ENCODE measurements at regions not wholly inside any gene's neighbourhood (a gene's known extent, or its start where the extent isn't known, plus 50 kb on each side); places are given as distances from the start of the nearest gene placed in this dataset.

DNA sequence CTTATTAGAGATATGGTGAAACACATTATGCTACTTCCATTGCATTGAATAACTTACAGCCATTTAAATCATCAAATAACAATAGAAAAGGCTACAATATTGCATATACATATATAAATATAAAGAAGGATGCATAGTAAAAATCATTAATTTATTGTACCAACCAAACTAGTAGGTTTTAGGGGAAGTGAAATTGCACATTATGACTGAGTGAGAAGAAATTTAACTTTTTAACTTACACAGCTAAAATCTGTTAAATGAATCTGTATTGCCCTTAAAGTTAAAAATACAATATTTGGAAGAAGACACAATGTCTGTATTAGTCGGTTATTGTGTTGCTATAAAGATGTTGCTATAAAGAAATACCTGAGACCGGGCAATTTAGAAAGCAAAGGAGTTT, 2073.7 kb upstream of the ACO1 start:
- Histone ChIP-seq H2BK120ac (ENCODE audit: low read depth, low read length) (no peak overlapping the region), H3K4me3 (ENCODE audit: insufficient read depth, low read depth, low read length) (no peak overlapping the region), H3K9me3 (ENCODE audit: control insufficient read depth, insufficient read depth, low read length) (peaks cover 3% of the 10 kb centered on the region), H4K8ac (ENCODE audit: low read depth in 2 of 2, low read length in 2 of 2) (no peak overlapping the region), H3K4me1 (ENCODE audit: control insufficient read depth, insufficient read depth, low read length) (no peaks in the 10 kb centered on the region), H2BK5ac (ENCODE audit: low read depth, low read length, poor library complexity, severe bottlenecking) (no peak overlapping the region), H3K9me1 (ENCODE audit: insufficient read depth, low read length) (no peaks in the 10 kb centered on the region), H3K14ac (replicated peaks; ENCODE audit: low read depth, low read length) (no peak overlapping the region), H4K91ac (ENCODE audit: insufficient read depth, low read depth, low read length) (no peak overlapping the region), H3K79me1 (ENCODE audit: low read depth in 1 of 2, low read length in 2 of 2) (no peaks in the 10 kb centered on the region), H2AFZ (replicated peaks; ENCODE audit: low read length, poor library complexity) (no peak overlapping the region), H3K4ac (ENCODE audit: low read depth, low read length) (no peak overlapping the region), H2AK9ac (replicated peaks; ENCODE audit: low read depth, low read length, poor library complexity) (no peak overlapping the region), H3K4me2 (ENCODE audit: low read depth, low read length) (no peak overlapping the region), H4K20me1 (ENCODE audit: insufficient read depth, low read length) (no peaks in the 10 kb centered on the region), H3K27me3 (ENCODE audit: control insufficient read depth, insufficient read depth, low read length) (no peaks in the 10 kb centered on the region), H2AK5ac (ENCODE audit: low read depth, low read length) (no peak overlapping the region), H4K5ac (ENCODE audit: low read depth, low read length) (no peak overlapping the region), H2BK20ac (ENCODE audit: low read depth, low read length) (no peak overlapping the region), H3K9ac (ENCODE audit: low read depth, low read length) (no peak overlapping the region), H3K56ac (ENCODE audit: extremely low read depth, insufficient read depth, low read length) (no peak overlapping the region), H2BK15ac (ENCODE audit: low read depth, low read length) (no peak overlapping the region), H3K36me3 (ENCODE audit: control insufficient read depth, insufficient read depth, low read length) (no peaks in the 10 kb centered on the region), H3K18ac (ENCODE audit: low read depth, low read length) (no peak overlapping the region), H3K27ac (ENCODE audit: insufficient read depth, low read length) (no peak overlapping the region), H3K23ac (ENCODE audit: low read depth, low read length) (no peak overlapping the region)
- no CpG with 5 or more reads among the region's 2 CpGs for WGBS, 2 experiments (ENCODE audit: extremely low coverage in 2 of 2, insufficient read length in 1 of 2)
- dilution Hi-C loops (cut with HindIII; ENCODE audit: low sequenced_read_pairs, unreplicated experiment), result no loop called here
- no TSS peak for BruUV-seq (replicated peaks)
- ATAC-seq (ENCODE audit: low read depth), result no peak
- POLR2A ChIA-PET (ENCODE audit: unreplicated experiment), result no interaction called here
- CTCF ChIA-PET, result no interaction called here
- in situ Hi-C loops (cut with MboI; ENCODE audit: low sequenced_read_pairs), result no loop called here
- intact Hi-C loops (cut with micrococcal nuclease), result no loop called here
- TF ChIP-seq, protein P1, sequence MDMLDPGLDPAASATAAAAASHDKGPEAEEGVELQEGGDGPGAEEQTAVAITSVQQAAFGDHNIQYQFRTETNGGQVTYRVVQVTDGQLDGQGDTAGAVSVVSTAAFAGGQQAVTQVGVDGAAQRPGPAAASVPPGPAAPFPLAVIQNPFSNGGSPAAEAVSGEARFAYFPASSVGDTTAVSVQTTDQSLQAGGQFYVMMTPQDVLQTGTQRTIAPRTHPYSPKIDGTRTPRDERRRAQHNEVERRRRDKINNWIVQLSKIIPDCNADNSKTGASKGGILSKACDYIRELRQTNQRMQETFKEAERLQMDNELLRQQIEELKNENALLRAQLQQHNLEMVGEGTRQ (IDR thresholded peaks at IDR 0.05; ENCODE audit: low read depth, low read length), result no peak
- DNase-seq, result no peak
